Body of pancreas (tissue), 4 donors: ENCODE measurements at regions not wholly inside any gene's neighbourhood (a gene's known extent, or its start where the extent isn't known, plus 50 kb on each side); places are given as distances from the start of the nearest gene placed in this dataset.
A peak's percentile ranks its signal among the peaks of the same experiment; 100 is the strongest.
"Not testable (repeated sequence)": the region's sequence is repeated elsewhere in the genome, so short reads cannot be mapped to it uniquely, and the experiment has no call there.

Experiments
- ATAC-seq: fragments of 150-250 bp; one replicate; pipeline ENCODE4 v1.9.1; 2016
- DNase-seq, 4 donors: peaks; one replicate each; pipeline ENCODE4 v3.0.0-alpha.2; 2019
- H3K27ac ChIP-seq, 4 donors: fragments of 200-600 bp; sonication (generic); 1 replicate in 3 of 4; 2 replicates in 1 of 4; pipeline versions ENCODE4 v1.5.1 to v1.6.1; 2016 to 2019; ENCODE audit warnings: mild to moderate bottlenecking in 1 of 4, mixed read lengths in 1 of 4, moderate library complexity in 1 of 4
- H3K27me3 ChIP-seq, 2 donors: fragments of 200-600 bp; sonication (generic); one replicate each; pipeline ENCODE4 v1.6.0; 2016; ENCODE audit warnings: mild to moderate bottlenecking in 1 of 2
- H3K36me3 ChIP-seq, 2 donors: fragments of 200-600 bp; sonication (generic); replicated peaks in 1 of 2; 2 replicates each; pipeline ENCODE4 v1.5.1; 2016; ENCODE audit warnings: low read depth in 2 of 2; ENCODE audit not compliant: insufficient read depth in 1 of 2
- H3K4me1 ChIP-seq: fragments of 200-600 bp; sonication (generic); one replicate; pipeline ENCODE4 v1.6.0; 2016
- H3K4me3 ChIP-seq, 2 donors: fragments of 200-600 bp; sonication (generic); 1 replicate in 1 of 2; 2 replicates in 1 of 2; pipeline ENCODE4 v1.5.1; 2016 to 2019
- H3K9me3 ChIP-seq, 3 donors: fragments of 200-600 bp; sonication (generic); 1 replicate in 2 of 3; 2 replicates in 1 of 3; pipeline ENCODE4 v1.5.1; 2016
- CTCF ChIP-seq, 7 experiments: fragments of 450-650 bp in 4 of 7; fragments of 200-600 bp in 3 of 7; sonication (generic) in 3 of 7; IDR thresholded peaks; one replicate each; pipeline ENCODE4 v1.5.1; 2016 to 2019; ENCODE audit warnings: antibody characterized with exemption in 7 of 7
- POLR2A ChIP-seq, 3 donors: fragments of 450-650 bp; IDR thresholded peaks; one replicate each; pipeline ENCODE4 v1.6.1; 2016; ENCODE audit warnings: antibody characterized with exemption in 3 of 3, mild to moderate bottlenecking in 2 of 3
- WGBS, 2 donors: methylation state at CpG; one replicate each; pipeline ENCODE4 v1.1.5; 2017; 5-methylcytosine and 5-hydroxymethylcytosine counted together
- intact Hi-C: fragments of 100-400 bp; cut with DNase I; formaldehyde crosslinking; loops from one replicate; pipeline ENCODE4 v1.15.1; 2023

DNA sequence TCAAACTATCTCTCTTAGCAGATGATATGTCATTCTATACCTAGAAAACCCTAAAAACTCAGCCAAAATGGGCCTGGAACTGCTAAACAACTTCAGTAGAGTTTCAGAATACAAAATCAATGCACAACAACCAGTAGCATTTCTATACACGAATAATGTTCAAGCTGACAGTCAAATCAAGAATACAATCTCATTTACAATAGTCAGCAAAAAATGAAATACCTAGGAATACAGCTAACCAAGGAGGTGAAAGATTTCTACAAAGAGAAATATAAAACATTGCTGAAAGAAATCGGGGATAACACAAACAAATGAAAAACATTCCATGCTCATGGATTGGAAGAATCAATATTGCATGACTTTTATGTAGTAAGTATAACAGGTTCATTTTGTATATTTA is 804.8 kb downstream of the SLITRK1 start:
- DNase-seq (no peak), ATAC-seq (no peak)
- Histone ChIP-seq H3K4me3 (no peak overlapping the region), H3K27ac (no peak overlapping the region), H3K27me3 (no peaks in the 10 kb centered on the region), H3K9me3 (peaks cover 0 to 2% (median 0%) of the 10 kb centered on the region in 3 donors), H3K4me1 (no peaks in the 10 kb centered on the region), H3K36me3 (no peaks in the 10 kb centered on the region)
- TF ChIP-seq POLR2A (IDR thresholded peaks at IDR 0.05) (no peak), CTCF (IDR thresholded peaks at IDR 0.05) (no peak)
- intact Hi-C loops, result no loop called here
- 54 to 62% methylated on average over 2 of the region's 2 CpGs for WGBS, 2 donors

GRCh38 chr13:83073930-83074329 is 808.3 kb downstream of the SLITRK1 start:
- H3K27me3 ChIP-seq, H3K9me3 ChIP-seq, H3K4me1 ChIP-seq, H3K36me3 ChIP-seq, H3K4me3 ChIP-seq, intact Hi-C loops, DNase-seq, ATAC-seq, H3K27ac ChIP-seq: not testable (repeated sequence)

GRCh38 chr13:83065108-83065507 is 817.2 kb downstream of the SLITRK1 start:
- TF ChIP-seq POLR2A (IDR thresholded peaks at IDR 0.05), result no peak
- TF ChIP-seq CTCF (IDR thresholded peaks at IDR 0.05), result no peak
- H3K36me3 ChIP-seq, result no peaks in the 10 kb centered on the region
- intact Hi-C loops, result no loop called here
- peak overlapping the region in 1 of 4 donors; percentile 9 for H3K27ac ChIP-seq
- no peak overlapping the region for H3K4me3 ChIP-seq
- 23 to 34% methylated on average over 3 of the region's 3 CpGs for WGBS, 2 donors
- H3K27me3 ChIP-seq, result no peaks in the 10 kb centered on the region
- DNase-seq (peak; percentile 17 to 55 (median 38)), ATAC-seq (peak; percentile 88)
- no peaks in the 10 kb centered on the region for H3K9me3 ChIP-seq
- no peaks in the 10 kb centered on the region for H3K4me1 ChIP-seq

GRCh38 chr13:83057119-83057518 is 825.2 kb downstream of the SLITRK1 start:
- H3K27ac ChIP-seq, result no peak overlapping the region
- no peaks in the 10 kb centered on the region for H3K27me3 ChIP-seq
- intact Hi-C loops, result no loop called here
- no peaks in the 10 kb centered on the region for H3K9me3 ChIP-seq
- 84 to 92% methylated on average over 1 of the region's 1 CpG for WGBS, 2 donors
- DNase-seq (no peak), ATAC-seq (no peak)
- no peaks in the 10 kb centered on the region for H3K4me1 ChIP-seq
- H3K4me3 ChIP-seq, result no peak overlapping the region
- H3K36me3 ChIP-seq, result no peaks in the 10 kb centered on the region
- TF ChIP-seq POLR2A (IDR thresholded peaks at IDR 0.05), result no peak
- no peak for TF ChIP-seq CTCF (IDR thresholded peaks at IDR 0.05)

DNA sequence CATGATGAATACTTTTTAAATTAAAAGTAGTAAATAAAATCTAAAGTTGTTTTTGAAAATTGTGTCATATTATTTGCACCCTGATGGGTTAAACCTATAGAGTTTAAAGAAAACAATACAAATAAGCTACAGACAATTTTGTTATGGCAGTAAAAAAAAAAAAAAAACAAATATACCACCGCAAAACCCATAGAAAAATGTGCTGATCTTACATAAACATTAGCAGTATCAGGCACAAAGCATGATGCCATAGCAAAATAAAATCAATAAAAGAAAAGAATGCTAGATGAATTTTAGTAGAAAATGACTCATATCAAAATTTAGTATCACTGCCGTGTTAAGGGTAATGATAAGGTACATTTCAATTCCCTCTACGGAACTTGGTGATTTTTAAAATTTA is 826.0 kb downstream of the SLITRK1 start:
- DNase-seq (no peak), ATAC-seq (no peak)
- Histone ChIP-seq H3K9me3 (no peaks in the 10 kb centered on the region), H3K4me1 (no peaks in the 10 kb centered on the region), H3K27ac (no peak overlapping the region), H3K27me3 (no peaks in the 10 kb centered on the region), H3K4me3 (no peak overlapping the region), H3K36me3 (no peaks in the 10 kb centered on the region)
- no peak for TF ChIP-seq POLR2A (IDR thresholded peaks at IDR 0.05)
- no peak for TF ChIP-seq CTCF (IDR thresholded peaks at IDR 0.05)
- 87 to 89% methylated on average over 3 of the region's 3 CpGs for WGBS, 2 donors
- intact Hi-C loops, result no loop called here
